ENCODE measurements at regions not wholly inside any gene's neighbourhood (a gene's known extent, or its start where the extent isn't known, plus 50 kb on each side); places are given as distances from the start of the nearest gene placed in this dataset.

- no peak for TF ChIP-seq POLR2AphosphoS5 (IDR thresholded peaks at IDR 0.05; ENCODE audit: borderline replicate concordance, low read depth, low read length)
- no peak for TF ChIP-seq EZH2 (IDR thresholded peaks at IDR 0.05)
- TF ChIP-seq FOXP2 (optimal IDR thresholded peaks at IDR 0.05; ENCODE audit: control extremely low read depth, extremely low read length, insufficient read depth), result no peak
Observed at GRCh38 chr9:74117731-74118130, 379.4 kb upstream of the RORB start.
